HCT116 (cell line): ENCODE measurements at regions not wholly inside any gene's neighbourhood (a gene's known extent, or its start where the extent isn't known, plus 50 kb on each side); places are given as distances from the start of the nearest gene placed in this dataset.

ENCODE experiments used
- ATAC-seq: fragments of 200-7000 bp; cut with Tn5 transposase; 2 replicates; pipeline ENCODE4 v1.9.1; 2020; ENCODE audit warnings: mild to moderate bottlenecking, moderate library complexity
- BruUV-seq: library from RNA; stranded (reverse); fragments of 400-500 nt; replicated peaks from 2 replicates; lab custom pipeline; 2021; lab: Mats Ljungman, UMichigan
- CTCF ChIA-PET: fragments of 300-600 bp; sonication (Branson Sonifier 250); formaldehyde crosslinking; loops from one replicate; lab custom pipeline; 2021; ENCODE audit warnings: antibody characterized with exemption; lab: Charles Lee
- POLR2A ChIA-PET: fragments of 300-600, 350-600 bp; sonication (Branson Sonifier 250); formaldehyde crosslinking; loops from one replicate; lab custom pipeline; 2021; ENCODE audit warnings: antibody characterized with exemption; lab: Charles Lee
- RAD21 ChIA-PET, 2 experiments: fragments of 300-600 bp; sonication (Branson Sonifier 250); formaldehyde crosslinking; loops; one replicate each; lab custom pipeline; 2023; ENCODE audit warnings: low total read pairs in 2 of 2; ENCODE audit not compliant: uncharacterized antibody in 2 of 2, unreplicated experiment in 2 of 2, low non-redundant PET in 1 of 2; lab: Charles Lee
- DNase-seq: peaks from one replicate; pipeline ENCODE4 v3.0.0-alpha.2; 2010; ENCODE audit warnings: low read depth, low spot score
- H2AFZ ChIP-seq: fragments of 200-600 bp; shearing (Covaris generic), sonication (generic); 2 replicates; pipeline ENCODE4 v1.6.1; 2017; ENCODE audit warnings: low read depth, mixed run types, mixed read lengths, antibody characterized with exemption, low read length; ENCODE audit not compliant: poor library complexity, severe bottlenecking
- H3K27ac ChIP-seq: 2 replicates; pipeline ENCODE4 v1.5.1; 2012; ENCODE audit warnings: low read depth, low read length
- H3K27me3 ChIP-seq: fragments of 200-600 bp; sonication (generic); 2 replicates; pipeline ENCODE4 v1.6.1; 2016; ENCODE audit warnings: mixed run types, low read length, mixed read lengths; ENCODE audit not compliant: insufficient read depth
- H3K36me3 ChIP-seq, 2 experiments: fragments of 200-500 bp in 1 of 2; fragments of 200-600 bp in 1 of 2; sonication (Bioruptor generic) in 1 of 2; sonication (generic) in 1 of 2; 2 replicates each; pipeline versions ENCODE4 v1.5.1 to v1.6.1; 2014 to 2016; ENCODE audit warnings: low read length in 2 of 2, inconsistent platforms in 1 of 2, mixed read lengths in 1 of 2, mixed run types in 1 of 2; ENCODE audit not compliant: insufficient read depth in 2 of 2, control insufficient read depth in 1 of 2
- H3K4me1 ChIP-seq, 2 experiments: fragments of 200-600 bp in 1 of 2; sonication (generic) in 1 of 2; 2 replicates each; pipeline versions ENCODE4 v1.5.1 to v1.6.1; 2012 to 2017; ENCODE audit warnings: low read length in 2 of 2, inconsistent platforms in 1 of 2, mild to moderate bottlenecking in 1 of 2, mixed read lengths in 1 of 2, mixed run types in 1 of 2, moderate library complexity in 1 of 2; ENCODE audit not compliant: insufficient read depth in 2 of 2, control insufficient read depth in 1 of 2
- H3K4me2 ChIP-seq: fragments of 200-600 bp; sonication (generic); 2 replicates; pipeline ENCODE4 v1.6.1; 2017; ENCODE audit warnings: mixed run types, low read length, mixed read lengths
- H3K4me3 ChIP-seq, 2 experiments: fragments of 200-600 bp in 1 of 2; sonication (generic) in 1 of 2; replicated peaks in 1 of 2; 2 replicates each; pipeline ENCODE4 v1.5.1; 2011 to 2016; ENCODE audit warnings: low read length in 2 of 2, control low read depth in 1 of 2, low read depth in 1 of 2, mild to moderate bottlenecking in 1 of 2, mixed read lengths in 1 of 2, mixed run types in 1 of 2
- H3K79me2 ChIP-seq: fragments of 200-600 bp; sonication (generic); 2 replicates; pipeline ENCODE4 v1.6.1; 2017; ENCODE audit warnings: mild to moderate bottlenecking, mixed run types, low read length, moderate library complexity, mixed read lengths; ENCODE audit not compliant: insufficient read depth
- H3K9ac ChIP-seq: fragments of 200-600 bp; sonication (generic); 2 replicates; pipeline ENCODE4 v1.6.1; 2016; ENCODE audit warnings: low read length, mixed read lengths
- H3K9me2 ChIP-seq: fragments of 200-600 bp; sonication (generic), shearing (Covaris generic); 2 replicates; pipeline ENCODE4 v1.6.1; 2017; ENCODE audit warnings: mixed run types, mild to moderate bottlenecking, moderate library complexity; ENCODE audit not compliant: insufficient read depth
- H3K9me3 ChIP-seq, 2 experiments: fragments of 200-500 bp in 1 of 2; fragments of 200-600 bp in 1 of 2; sonication (Bioruptor generic) in 1 of 2; sonication (generic) in 1 of 2; 2 replicates each; pipeline ENCODE4 v1.6.1; 2014 to 2017; ENCODE audit warnings: low read length in 2 of 2, mixed read lengths in 2 of 2, inconsistent platforms in 1 of 2, low read depth in 1 of 2, mild to moderate bottlenecking in 1 of 2, mixed run types in 1 of 2, moderate library complexity in 1 of 2; ENCODE audit not compliant: control insufficient read depth in 1 of 2, insufficient read depth in 1 of 2
- H4K20me1 ChIP-seq: fragments of 200-600 bp; sonication (generic), shearing (Covaris generic); 2 replicates; pipeline ENCODE4 v1.6.1; 2017; ENCODE audit warnings: mixed run types, mild to moderate bottlenecking, moderate library complexity; ENCODE audit not compliant: insufficient read depth
- ATF3 ChIP-seq: IDR thresholded peaks from 2 replicates; pipeline ENCODE4 v1.6.1; 2012
- CBX3 ChIP-seq: IDR thresholded peaks from 2 replicates; pipeline ENCODE4 v1.6.1; 2012; ENCODE audit warnings: low read depth
- CEBPB ChIP-seq: IDR thresholded peaks from 2 replicates; pipeline ENCODE4 v1.6.1; 2012; ENCODE audit warnings: low read depth
- EGR1 ChIP-seq: IDR thresholded peaks from 2 replicates; pipeline ENCODE4 v1.6.1; 2012; ENCODE audit warnings: low read depth
- ELF1 ChIP-seq: IDR thresholded peaks from 2 replicates; pipeline ENCODE4 v1.6.1; 2012; ENCODE audit warnings: low read depth, borderline replicate concordance
- EZH2 ChIP-seq: fragments of 200-600 bp; sonication (generic); IDR thresholded peaks from 2 replicates; pipeline ENCODE4 v1.6.1; 2017; ENCODE audit warnings: antibody characterized with exemption, mixed run types
- EZH2phosphoT487 ChIP-seq: fragments of 200-600 bp; IDR thresholded peaks from 2 replicates; pipeline ENCODE4 v1.6.1; 2018; ENCODE audit warnings: antibody characterized with exemption, borderline replicate concordance
- FOSL1 ChIP-seq: IDR thresholded peaks from 2 replicates; pipeline ENCODE4 v1.6.1; 2012; ENCODE audit warnings: low read depth
- MAX ChIP-seq: IDR thresholded peaks from 2 replicates; pipeline ENCODE4 v1.6.1; 2012
- POLR2A ChIP-seq: IDR thresholded peaks from 2 replicates; pipeline ENCODE4 v1.7.0; 2011; ENCODE audit warnings: borderline replicate concordance; ENCODE audit not compliant: insufficient read depth, insufficient read length; ENCODE audit errors: extremely low read depth
- POLR2AphosphoS5 ChIP-seq: IDR thresholded peaks from 2 replicates; pipeline ENCODE4 v1.6.1; 2011; ENCODE audit warnings: mild to moderate bottlenecking, low read depth, low read length, moderate library complexity
- RAD21 ChIP-seq: IDR thresholded peaks from 2 replicates; pipeline ENCODE4 v1.6.1; 2012; ENCODE audit warnings: low read depth, mild to moderate bottlenecking
- REST ChIP-seq: IDR thresholded peaks from 2 replicates; pipeline ENCODE4 v1.6.1; 2012; ENCODE audit warnings: low read depth
- SIN3A ChIP-seq: IDR thresholded peaks from 2 replicates; pipeline ENCODE4 v1.6.1; 2012; ENCODE audit warnings: low read depth
- SP1 ChIP-seq: IDR thresholded peaks from 2 replicates; pipeline ENCODE4 v1.6.1; 2012; ENCODE audit warnings: low read depth
- SRF ChIP-seq: IDR thresholded peaks from 2 replicates; pipeline ENCODE4 v1.6.1; 2012; ENCODE audit warnings: low read depth
- TCF7L2 ChIP-seq: IDR thresholded peaks from 2 replicates; pipeline ENCODE4 v1.7.0; 2011; ENCODE audit warnings: borderline replicate concordance, inconsistent platforms; ENCODE audit not compliant: insufficient read depth, insufficient read length; ENCODE audit errors: extremely low read depth
- YY1 ChIP-seq: IDR thresholded peaks from 2 replicates; pipeline ENCODE4 v1.6.1; 2011; ENCODE audit warnings: low read length, low read depth, moderate library complexity, mild to moderate bottlenecking; ENCODE audit not compliant: insufficient replicate concordance; ENCODE audit errors: extremely low read depth
- ZBTB33 ChIP-seq: IDR thresholded peaks from 2 replicates; pipeline ENCODE4 v1.6.1; 2011; ENCODE audit warnings: mild to moderate bottlenecking, low read length, moderate library complexity; ENCODE audit not compliant: insufficient replicate concordance; ENCODE audit errors: extremely low read depth
- ZNF274 ChIP-seq: fragments of 200-500 bp; sonication (Bioruptor generic); IDR thresholded peaks from 2 replicates; pipeline ENCODE4 v1.6.1; 2014; ENCODE audit warnings: mild to moderate bottlenecking, low read depth, low read length, inconsistent platforms
- intact Hi-C: fragments of 100-400 bp; cut with micrococcal nuclease; formaldehyde crosslinking; loops from 2 replicates; pipeline ENCODE4 v1.10.0; 2022

GRCh38 chr9:22855980-22856379, 409.4 kb downstream of the DMRTA1 start:
- ChIA-PET POLR2A (no interaction called here), CTCF (no interaction called here), RAD21 (no interaction called here)
- no peak for ATAC-seq
- Histone ChIP-seq H3K4me2 (no peak overlapping the region), H3K27me3 (no peaks in the 10 kb centered on the region), H3K9me3 (peaks cover 0 to 12% of the 10 kb centered on the region in 2 experiments; a peak in 2 of 4 replicates), H4K20me1 (no peaks in the 10 kb centered on the region), H3K27ac (no peak overlapping the region), H3K4me1 (no peaks in the 10 kb centered on the region), H3K9ac (no peak overlapping the region), H3K4me3 (no peak overlapping the region), H2AFZ (no peak overlapping the region), H3K9me2 (no peaks in the 10 kb centered on the region), H3K36me3 (no peaks in the 10 kb centered on the region), H3K79me2 (no peaks in the 10 kb centered on the region)
- BruUV-seq: no TSS peak
- DNase-seq: no peak
- intact Hi-C loops: no loop called here
- TF ChIP-seq POLR2AphosphoS5 (no peak), MAX (no peak), SP1 (no peak), ZNF274 (no peak), ZBTB33 (no peak), SIN3A (no peak), EZH2 (no peak), RAD21 (no peak), TCF7L2 (no peak), ELF1 (no peak), YY1 (no peak), FOSL1 (no peak), POLR2A (no peak), SRF (no peak), CEBPB (no peak), CBX3 (no peak), EGR1 (no peak), ATF3 (no peak), EZH2phosphoT487 (no peak), REST (no peak)
